DND-41 (cell line): ENCODE measurements at regions not wholly inside any gene's neighbourhood (a gene's known extent, or its start where the extent isn't known, plus 50 kb on each side); places are given as distances from the start of the nearest gene placed in this dataset.

Source experiments
- CTCF ChIP-seq: IDR thresholded peaks from 2 replicates; pipeline ENCODE4 v1.5.1; 2012; ENCODE audit warnings: borderline replicate concordance, low read length, moderate library complexity, mild to moderate bottlenecking; ENCODE audit not compliant: poor library complexity, severe bottlenecking; ENCODE audit errors: extremely low read depth
- EZH2 ChIP-seq: IDR thresholded peaks from 3 replicates; pipeline ENCODE4 v1.6.1; 2012; ENCODE audit warnings: borderline replicate concordance, low read depth, mild to moderate bottlenecking, moderate library complexity, low read length, inconsistent platforms; ENCODE audit not compliant: severe bottlenecking

GRCh38 chr11:79694368-79694767 is 253.5 kb upstream of the TENM4 start:
- TF ChIP-seq CTCF = no peak
- no peak for TF ChIP-seq EZH2
